Glutamatergic neuron (in vitro differentiated cells): ENCODE measurements at regions not wholly inside any gene's neighbourhood (a gene's known extent, or its start where the extent isn't known, plus 50 kb on each side); places are given as distances from the start of the nearest gene placed in this dataset.

Experiments used
- DNase-seq: peaks from one replicate; pipeline ENCODE4 v3.0.0; 2022
- H3K27ac Mint-ChIP-seq: one replicate; pipeline ENCODE4 v1.8.0; 2020; ENCODE audit warnings: mild to moderate bottlenecking, mixed read lengths, inconsistent platforms; ENCODE audit not compliant: unreplicated experiment
- H3K27me3 Mint-ChIP-seq: one replicate; pipeline ENCODE4 v1.8.0; 2020; ENCODE audit warnings: mild to moderate bottlenecking, moderate library complexity, mixed read lengths, inconsistent platforms; ENCODE audit not compliant: unreplicated experiment
- H3K36me3 Mint-ChIP-seq: one replicate; pipeline ENCODE4 v1.8.0; 2020; ENCODE audit warnings: mild to moderate bottlenecking, mixed read lengths, inconsistent platforms; ENCODE audit not compliant: unreplicated experiment
- H3K4me1 Mint-ChIP-seq: one replicate; pipeline ENCODE4 v1.8.0; 2020; ENCODE audit warnings: mild to moderate bottlenecking, low read depth, mixed read lengths, inconsistent platforms; ENCODE audit not compliant: unreplicated experiment
- H3K4me3 Mint-ChIP-seq: one replicate; pipeline ENCODE4 v1.8.0; 2020; ENCODE audit warnings: mild to moderate bottlenecking, mixed read lengths, inconsistent platforms; ENCODE audit not compliant: unreplicated experiment
- H3K9me3 Mint-ChIP-seq: one replicate; pipeline ENCODE4 v1.8.0; 2020; ENCODE audit warnings: mild to moderate bottlenecking, moderate library complexity, mixed read lengths, inconsistent platforms; ENCODE audit not compliant: unreplicated experiment
- CTCF ChIP-seq: fragments of 200-600 bp; sonication (generic); IDR thresholded peaks from one replicate; pipeline ENCODE4 v1.5.0; 2021; ENCODE audit not compliant: partially characterized antibody, unreplicated experiment

DNA sequence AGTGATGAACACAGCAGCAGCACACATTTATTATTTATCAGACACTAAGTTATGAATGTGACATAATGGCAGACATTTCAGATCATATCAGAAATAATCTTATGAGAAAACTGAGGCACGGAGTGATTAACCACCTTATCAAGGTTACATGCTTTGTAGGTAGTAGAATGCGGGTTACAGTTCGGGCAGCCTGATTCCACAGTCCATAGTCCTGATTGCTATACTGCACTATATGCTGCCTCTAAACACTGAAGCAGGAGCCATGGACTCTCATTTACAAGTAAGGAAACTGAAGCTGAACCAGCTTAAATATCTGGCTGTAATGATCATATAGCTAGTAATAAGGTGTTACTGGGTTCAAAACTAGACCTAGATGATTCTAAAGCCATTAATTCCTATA lies 291.3 kb upstream of the ADAMTSL1 start:
- no peak overlapping the region for H3K27ac Mint-ChIP-seq
- H3K9me3 Mint-ChIP-seq: peaks cover 4% of the 10 kb centered on the region
- no peak for DNase-seq
- peaks cover 2% of the 10 kb centered on the region for H3K36me3 Mint-ChIP-seq
- H3K27me3 Mint-ChIP-seq: peaks cover 3% of the 10 kb centered on the region
- no peak for TF ChIP-seq CTCF
- no peak overlapping the region for H3K4me3 Mint-ChIP-seq
- no peaks in the 10 kb centered on the region for H3K4me1 Mint-ChIP-seq

- Mint-ChIP-seq H3K4me1 (no peaks in the 10 kb centered on the region), H3K9me3 (no peaks in the 10 kb centered on the region), H3K36me3 (no peaks in the 10 kb centered on the region), H3K27me3 (no peaks in the 10 kb centered on the region), H3K4me3 (no peak overlapping the region), H3K27ac (no peak overlapping the region)
- DNase-seq: no peak
- no peak for TF ChIP-seq CTCF
Measured at GRCh38 chr9:18183974-18184373, 290.0 kb upstream of the ADAMTSL1 start.

DNA sequence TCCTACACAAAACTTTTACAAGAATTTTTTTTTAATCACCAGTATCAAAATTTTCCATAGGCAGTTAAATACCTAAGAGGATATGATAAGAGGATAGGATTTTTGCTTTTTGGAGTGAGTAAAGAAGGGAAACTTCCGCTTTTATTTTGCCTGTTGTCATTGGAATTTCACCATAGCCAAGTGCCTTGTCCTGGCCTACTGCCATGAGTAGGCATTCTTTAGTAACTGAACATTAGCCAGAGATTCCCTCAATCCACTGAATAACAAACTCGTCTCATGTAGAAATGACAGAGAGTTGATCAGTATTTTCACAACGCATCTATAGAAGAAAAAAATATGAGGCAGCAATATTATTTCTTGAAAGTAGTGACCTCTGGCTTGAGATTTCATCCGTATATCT lies 289.6 kb upstream of the ADAMTSL1 start:
- no peaks in the 10 kb centered on the region for H3K4me1 Mint-ChIP-seq
- H3K27ac Mint-ChIP-seq: no peak overlapping the region
- DNase-seq: no peak
- H3K4me3 Mint-ChIP-seq: no peak overlapping the region
- no peaks in the 10 kb centered on the region for H3K36me3 Mint-ChIP-seq
- no peaks in the 10 kb centered on the region for H3K27me3 Mint-ChIP-seq
- TF ChIP-seq CTCF: no peak
- no peaks in the 10 kb centered on the region for H3K9me3 Mint-ChIP-seq

- H3K4me3 Mint-ChIP-seq: no peak overlapping the region
- no peak overlapping the region for H3K27ac Mint-ChIP-seq
- H3K4me1 Mint-ChIP-seq: no peaks in the 10 kb centered on the region
Measured at GRCh38 chr9:18185196-18185595, 288.8 kb upstream of the ADAMTSL1 start.

GRCh38 chr9:18188971-18189370 lies 285.0 kb upstream of the ADAMTSL1 start:
- DNase-seq: no peak
- H3K4me1 Mint-ChIP-seq: no peaks in the 10 kb centered on the region
- H3K27me3 Mint-ChIP-seq: no peaks in the 10 kb centered on the region
- H3K27ac Mint-ChIP-seq: no peak overlapping the region
- H3K36me3 Mint-ChIP-seq: no peaks in the 10 kb centered on the region
- no peaks in the 10 kb centered on the region for H3K9me3 Mint-ChIP-seq
- TF ChIP-seq CTCF: no peak
- H3K4me3 Mint-ChIP-seq: no peak overlapping the region

More at GRCh38 chr9:18185196-18185595, 288.8 kb upstream of the ADAMTSL1 start:
- no peaks in the 10 kb centered on the region for H3K27me3 Mint-ChIP-seq
- no peak for TF ChIP-seq CTCF
- no peak for DNase-seq
- no peaks in the 10 kb centered on the region for H3K9me3 Mint-ChIP-seq
- H3K36me3 Mint-ChIP-seq: no peaks in the 10 kb centered on the region
